Adipose tissue (tissue), 3 donors: ENCODE measurements at regions not wholly inside any gene's neighbourhood (a gene's known extent, or its start where the extent isn't known, plus 50 kb on each side); places are given as distances from the start of the nearest gene placed in this dataset.

Experiments used
- H3K27ac ChIP-seq: one replicate; pipeline ENCODE4 v1.5.1; 2013; ENCODE audit warnings: low read depth, low read length
- WGBS, 3 donors: extraction: QIAGEN DNeasy Blood & Tissue Kit; methylation state at CpG; one replicate each; pipeline ENCODE4 v1.1.7; 2013; 5-methylcytosine and 5-hydroxymethylcytosine counted together
- donor health status: healthy with polysubstance abuse.
- donor health status: Bipolar disorder and iron deficiency.
- donor health status: healthy.

GRCh38 chr6:163635731-163636364, 221.3 kb downstream of the QKI start:
- no peak overlapping the region for H3K27ac ChIP-seq
- WGBS, 3 donors = 56 to 69% (median 67%) methylated on average over 22 of the region's 22 CpGs

- 95 to 100% (median 99%) methylated on average over 6 of the region's 6 CpGs for WGBS, 3 donors
- no peak overlapping the region for H3K27ac ChIP-seq
Measured at GRCh38 chr6:163635315-163635714, 220.8 kb downstream of the QKI start.

GRCh38 chr6:163634211-163635171, 220.0 kb downstream of the QKI start:
- WGBS, 3 donors = 60 to 88% (median 86%) methylated on average over 21 of the region's 21 CpGs
- no peak overlapping the region for H3K27ac ChIP-seq

GRCh38 chr6:163630991-163631390, 216.5 kb downstream of the QKI start:
- no peak overlapping the region for H3K27ac ChIP-seq
- 36 to 42% (median 41%) methylated on average over 12 to 22 of the region's 22 CpGs for WGBS, 3 donors

GRCh38 chr6:163630572-163630971, 216.1 kb downstream of the QKI start:
- 8 to 17% (median 15%) methylated on average over 34 of the region's 34 CpGs for WGBS, 3 donors

GRCh38 chr6:163630096-163630495, 215.6 kb downstream of the QKI start:
- H3K27ac ChIP-seq = no peak overlapping the region
- WGBS, 3 donors = 54 to 73% (median 70%) methylated on average over 16 of the region's 16 CpGs

More at GRCh38 chr6:163630572-163630971, 216.1 kb downstream of the QKI start:
- H3K27ac ChIP-seq = no peak overlapping the region
